Head of caudate nucleus (tissue), 42 donors: ENCODE measurements at regions not wholly inside any gene's neighbourhood (a gene's known extent, or its start where the extent isn't known, plus 50 kb on each side); places are given as distances from the start of the nearest gene placed in this dataset.

ENCODE experiments used
- DNase-seq, 42 donors: peaks; one replicate each; pipeline versions ENCODE4 v3.0.0 to v3.0.0-alpha.2; 2020 to 2021; ENCODE audit warnings: mixed read lengths in 7 of 42
- intact Hi-C: fragments of 100-400 bp; cut with DNase I; formaldehyde crosslinking; loops from one replicate; pipeline ENCODE4 v1.15.0; 2022

GRCh38 chr3:89046661-89047060, 60.8 kb upstream of the EPHA3 start:
- intact Hi-C loops = no loop called here
- no peak for DNase-seq

GRCh38 chr3:89049119-89049518, 58.3 kb upstream of the EPHA3 start:
- DNase-seq = no peak
- intact Hi-C loops = no loop called here

- intact Hi-C loops = no loop called here
- no peak for DNase-seq
Measured at GRCh38 chr3:89052386-89052785, 55.0 kb upstream of the EPHA3 start.

- intact Hi-C loops = no loop called here
- no peak for DNase-seq
Measured at GRCh38 chr3:89057398-89057797, 50.0 kb upstream of the EPHA3 start.
